A673 (cell line): ENCODE measurements at regions not wholly inside any gene's neighbourhood (a gene's known extent, or its start where the extent isn't known, plus 50 kb on each side); places are given as distances from the start of the nearest gene placed in this dataset.

Experiments used
- BruUV-seq: library from RNA; stranded (reverse); fragments of 400-500 nt; replicated peaks from 2 replicates; lab custom pipeline; 2021; lab: Mats Ljungman, UMichigan
- CTCF ChIA-PET: fragments of 300-600 bp; sonication (Branson Sonifier 250); formaldehyde crosslinking; loops from one replicate; lab custom pipeline; 2022; ENCODE audit warnings: antibody characterized with exemption; lab: Charles Lee
- POLR2A ChIA-PET: fragments of 300-600 bp; sonication (Branson Sonifier 250); formaldehyde crosslinking; loops from one replicate; lab custom pipeline; 2022; ENCODE audit warnings: antibody characterized with exemption; ENCODE audit not compliant: low non-redundant PET; lab: Charles Lee
- DNase-seq: peaks from one replicate; pipeline ENCODE4 v3.0.0-alpha.2; 2015; ENCODE audit warnings: low spot score
- H3K27ac ChIP-seq: fragments of 200-600 bp; sonication (generic); 2 replicates; pipeline ENCODE4 v1.5.1; 2016; ENCODE audit warnings: mixed run types, low read depth, mild to moderate bottlenecking, mixed read lengths, antibody characterized with exemption, low read length; ENCODE audit not compliant: poor library complexity, severe bottlenecking
- H3K27me3 ChIP-seq: fragments of 200-600 bp; sonication (generic); replicated peaks from 2 replicates; pipeline ENCODE4 v1.6.1; 2017; ENCODE audit warnings: mixed run types, low read depth, mild to moderate bottlenecking, mixed read lengths, antibody characterized with exemption, low read length; ENCODE audit not compliant: insufficient read depth, poor library complexity
- H3K36me3 ChIP-seq: fragments of 200-600 bp; sonication (generic); 2 replicates; pipeline ENCODE4 v1.6.1; 2016; ENCODE audit warnings: mixed run types, mild to moderate bottlenecking, mixed read lengths, antibody characterized with exemption, low read length; ENCODE audit not compliant: insufficient read depth, poor library complexity, severe bottlenecking
- H3K4me1 ChIP-seq: fragments of 200-600 bp; sonication (generic); 2 replicates; pipeline ENCODE4 v1.6.1; 2017; ENCODE audit warnings: mixed run types, mild to moderate bottlenecking, mixed read lengths, antibody characterized with exemption, low read length; ENCODE audit not compliant: insufficient read depth, poor library complexity, severe bottlenecking
- H3K4me3 ChIP-seq: fragments of 200-600 bp; sonication (generic); 2 replicates; pipeline ENCODE4 v1.5.1; 2016; ENCODE audit warnings: low read depth, mixed run types, mild to moderate bottlenecking, mixed read lengths, low read length; ENCODE audit not compliant: poor library complexity, severe bottlenecking
- H3K9me3 ChIP-seq: fragments of 200-600 bp; sonication (generic); 2 replicates; pipeline ENCODE4 v1.6.1; 2016; ENCODE audit warnings: mixed run types, low read depth, mild to moderate bottlenecking, mixed read lengths, antibody characterized with exemption, low read length; ENCODE audit not compliant: poor library complexity, severe bottlenecking
- EZH2 ChIP-seq: fragments of 200-600 bp; sonication (generic); IDR thresholded peaks from 2 replicates; pipeline ENCODE4 v1.6.1; 2017; ENCODE audit warnings: borderline replicate concordance, low read depth, mild to moderate bottlenecking, mixed read lengths, antibody characterized with exemption, low read length; ENCODE audit not compliant: poor library complexity, severe bottlenecking
- intact Hi-C: fragments of 100-400 bp; cut with micrococcal nuclease; formaldehyde crosslinking; loops from one replicate; pipeline ENCODE4 v1.10.0; 2022; ENCODE audit not compliant: unreplicated experiment
- TF ChIP-seq, protein P1 (sequence below): fragments of 300-800, 200-600 bp; sonication (generic); conservative IDR thresholded peaks from 2 replicates; pipeline ENCODE4 v1.5.1; 2017; ENCODE audit warnings: low read depth, mild to moderate bottlenecking, antibody characterized with exemption, low read length, moderate library complexity, mixed read lengths

DNA sequence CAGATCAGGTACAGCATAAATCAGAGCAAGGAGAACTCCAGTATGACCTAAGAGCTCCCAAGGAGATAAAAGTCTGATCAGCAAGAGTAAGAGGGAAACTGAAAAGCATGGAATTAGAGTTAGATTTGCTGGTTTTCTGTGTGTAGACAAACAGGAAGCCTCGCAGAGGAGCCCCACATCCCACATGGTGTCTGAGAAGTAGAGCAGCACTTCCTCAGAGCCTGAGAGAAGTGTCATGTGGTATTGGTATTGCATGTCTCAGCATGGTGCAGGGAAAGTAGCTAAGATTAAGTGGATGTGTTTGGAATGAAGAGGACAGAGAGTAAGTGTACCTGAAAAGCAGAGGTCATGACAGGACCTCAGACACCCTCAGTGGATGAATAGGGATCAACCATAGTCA lies 175.4 kb upstream of the GBE1 start:
- Histone ChIP-seq H3K9me3 (peaks cover 6% of the 10 kb centered on the region), H3K27ac (no peak overlapping the region), H3K4me3 (no peak overlapping the region), H3K27me3 (no peaks in the 10 kb centered on the region), H3K4me1 (no peaks in the 10 kb centered on the region), H3K36me3 (no peaks in the 10 kb centered on the region)
- TF ChIP-seq, protein P1, sequence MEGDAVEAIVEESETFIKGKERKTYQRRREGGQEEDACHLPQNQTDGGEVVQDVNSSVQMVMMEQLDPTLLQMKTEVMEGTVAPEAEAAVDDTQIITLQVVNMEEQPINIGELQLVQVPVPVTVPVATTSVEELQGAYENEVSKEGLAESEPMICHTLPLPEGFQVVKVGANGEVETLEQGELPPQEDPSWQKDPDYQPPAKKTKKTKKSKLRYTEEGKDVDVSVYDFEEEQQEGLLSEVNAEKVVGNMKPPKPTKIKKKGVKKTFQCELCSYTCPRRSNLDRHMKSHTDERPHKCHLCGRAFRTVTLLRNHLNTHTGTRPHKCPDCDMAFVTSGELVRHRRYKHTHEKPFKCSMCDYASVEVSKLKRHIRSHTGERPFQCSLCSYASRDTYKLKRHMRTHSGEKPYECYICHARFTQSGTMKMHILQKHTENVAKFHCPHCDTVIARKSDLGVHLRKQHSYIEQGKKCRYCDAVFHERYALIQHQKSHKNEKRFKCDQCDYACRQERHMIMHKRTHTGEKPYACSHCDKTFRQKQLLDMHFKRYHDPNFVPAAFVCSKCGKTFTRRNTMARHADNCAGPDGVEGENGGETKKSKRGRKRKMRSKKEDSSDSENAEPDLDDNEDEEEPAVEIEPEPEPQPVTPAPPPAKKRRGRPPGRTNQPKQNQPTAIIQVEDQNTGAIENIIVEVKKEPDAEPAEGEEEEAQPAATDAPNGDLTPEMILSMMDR: no peak
- TF ChIP-seq EZH2: no peak
- no peak for DNase-seq
- no TSS peak for BruUV-seq
- CTCF ChIA-PET: no interaction called here
- intact Hi-C loops: no loop called here
- POLR2A ChIA-PET: interaction anchor here (1.1 kb wide), 1 partner anchor 158 kb away, joined by 6 read pairs; no protein-coding TSS in a partner anchor

DNA sequence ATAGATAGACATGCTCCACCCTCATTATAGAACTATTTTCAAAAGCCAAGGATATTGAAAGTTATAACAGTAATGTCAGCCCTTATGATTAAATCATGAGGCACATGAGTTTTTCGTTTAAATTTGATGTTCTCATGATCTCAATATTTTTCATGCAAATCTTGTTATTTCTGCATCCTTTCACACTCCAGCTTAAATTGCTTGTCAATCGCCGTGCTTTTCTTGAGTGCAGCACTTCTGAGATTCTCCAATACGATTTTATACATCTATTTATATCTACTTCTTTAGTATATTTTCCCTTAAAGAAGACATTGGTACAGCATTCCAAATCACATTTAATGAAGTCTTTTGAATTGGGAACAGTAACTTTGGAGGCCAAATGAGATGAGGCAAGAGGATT lies 171.2 kb upstream of the GBE1 start:
- Histone ChIP-seq H3K4me3 (no peak overlapping the region), H3K4me1 (no peaks in the 10 kb centered on the region), H3K36me3 (no peaks in the 10 kb centered on the region), H3K27me3 (no peaks in the 10 kb centered on the region), H3K27ac (no peak overlapping the region), H3K9me3 (no peaks in the 10 kb centered on the region)
- DNase-seq: no peak
- intact Hi-C loops: no loop called here
- ChIA-PET CTCF (no interaction called here), POLR2A (no interaction called here)
- TF ChIP-seq, protein P1: no peak
- no peak for TF ChIP-seq EZH2
- BruUV-seq: no TSS peak

DNA sequence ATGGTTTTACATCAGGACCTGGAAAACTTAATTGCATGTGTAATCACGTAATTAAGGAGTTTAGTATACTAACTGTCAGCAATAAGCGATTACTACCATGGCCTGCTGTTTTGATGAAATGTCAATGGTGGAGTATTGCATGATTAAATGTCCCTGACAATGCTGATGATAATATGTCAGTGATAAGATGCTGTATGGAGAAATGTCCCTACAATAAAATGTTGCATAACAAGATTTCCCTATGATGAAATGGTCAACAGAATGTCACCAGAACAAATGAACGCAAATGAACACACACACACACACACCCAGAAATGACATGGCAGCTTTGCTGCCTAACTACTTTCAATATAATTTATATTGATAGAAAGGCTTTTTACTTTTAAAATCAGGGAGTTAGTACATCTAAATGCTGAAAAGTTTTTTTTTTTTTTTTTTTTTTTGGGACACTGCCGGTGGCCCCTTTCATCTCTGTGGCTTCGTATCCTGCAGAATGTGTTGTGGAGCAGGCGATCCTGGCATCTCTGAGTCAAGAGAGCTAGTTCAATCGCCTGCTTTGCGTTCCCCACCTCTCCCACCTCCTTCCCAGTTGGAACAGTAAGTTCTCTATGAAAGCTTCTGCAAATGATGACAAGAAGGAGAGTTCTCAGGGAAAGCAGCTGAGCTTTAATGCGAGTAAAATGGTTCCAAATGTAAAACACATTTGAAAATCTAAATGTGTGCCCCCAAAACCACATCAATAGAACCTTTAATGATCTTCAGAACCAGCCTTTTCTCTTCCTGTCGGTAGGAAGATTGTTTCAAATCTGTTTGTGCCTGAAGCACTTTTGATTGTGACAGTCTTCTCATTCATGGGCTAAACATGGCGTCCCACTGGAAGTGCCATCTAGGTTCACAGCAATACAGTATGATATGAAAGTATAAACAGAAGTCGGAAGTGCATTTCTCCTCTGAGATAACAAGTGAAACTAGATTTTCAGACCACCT lies 170.1 kb upstream of the GBE1 start:
- no peak for DNase-seq
- no TSS peak for BruUV-seq
- Histone ChIP-seq H3K4me1 (no peaks in the 10 kb centered on the region), H3K36me3 (no peaks in the 10 kb centered on the region), H3K27me3 (no peaks in the 10 kb centered on the region), H3K27ac (no peak overlapping the region), H3K4me3 (no peak overlapping the region), H3K9me3 (no peaks in the 10 kb centered on the region)
- ChIA-PET CTCF (no interaction called here), POLR2A (no interaction called here)
- TF ChIP-seq, protein P1: no peak
- TF ChIP-seq EZH2: no peak
- intact Hi-C loops: no loop called here
